GM18502 (cell line): ENCODE measurements at regions not wholly inside any gene's neighbourhood (a gene's known extent, or its start where the extent isn't known, plus 50 kb on each side); places are given as distances from the start of the nearest gene placed in this dataset.
"Not testable (repeated sequence)": the region's sequence is repeated elsewhere in the genome, so short reads cannot be mapped to it uniquely, and the experiment has no call there.

ENCODE experiments used
- ATAC-seq: cut with Tn5 transposase; IDR thresholded peaks from one replicate; pipeline ENCODE4 v1.9.1; 2021; ENCODE audit warnings: mild to moderate bottlenecking; ENCODE audit not compliant: unreplicated experiment, poor library complexity

- peak; percentile 28 for ATAC-seq
Observed at GRCh38 chr2:131584380-131584779, 56.7 kb downstream of the CCDC74A start.

- ATAC-seq, result peak; percentile 70
Observed at GRCh38 chr2:131584940-131585339, 57.3 kb downstream of the CCDC74A start.

GRCh38 chr2:131588152-131588873 lies 60.6 kb downstream of the CCDC74A start:
- peak; percentile 76 for ATAC-seq

GRCh38 chr2:131589126-131589525 lies 61.4 kb downstream of the CCDC74A start:
- ATAC-seq, result not testable (repeated sequence)

GRCh38 chr2:131590366-131590765 lies 62.7 kb downstream of the CCDC74A start:
- no peak for ATAC-seq

- no peak for ATAC-seq
Observed at GRCh38 chr2:131590896-131591295, 63.2 kb downstream of the CCDC74A start.

- not testable (repeated sequence) for ATAC-seq
Observed at GRCh38 chr2:131596561-131596960, 68.9 kb downstream of the CCDC74A start.

- ATAC-seq, result not testable (repeated sequence)
Observed at GRCh38 chr2:131602444-131602843, 74.8 kb downstream of the CCDC74A start.

- ATAC-seq, result not testable (repeated sequence)
Observed at GRCh38 chr2:131604652-131605051, 77.0 kb downstream of the CCDC74A start.

- not testable (repeated sequence) for ATAC-seq
Observed at GRCh38 chr2:131606366-131606765, 78.7 kb downstream of the CCDC74A start.

GRCh38 chr2:131607056-131607455 lies 79.4 kb downstream of the CCDC74A start:
- not testable (repeated sequence) for ATAC-seq

- ATAC-seq, result not testable (repeated sequence)
Observed at GRCh38 chr2:131614539-131614938, 86.9 kb downstream of the CCDC74A start.

- ATAC-seq, result not testable (repeated sequence)
Observed at GRCh38 chr2:131618320-131618719, 90.6 kb downstream of the CCDC74A start.

- not testable (repeated sequence) for ATAC-seq
Observed at GRCh38 chr2:131622874-131623273, 95.2 kb downstream of the CCDC74A start.

- ATAC-seq, result not testable (repeated sequence)
Observed at GRCh38 chr2:131626011-131626410, 98.3 kb downstream of the CCDC74A start.

GRCh38 chr2:131626565-131626964 lies 98.9 kb downstream of the CCDC74A start:
- ATAC-seq, result not testable (repeated sequence)

GRCh38 chr2:131627777-131628176 lies 100.1 kb downstream of the CCDC74A start:
- not testable (repeated sequence) for ATAC-seq

GRCh38 chr2:131631648-131632047 lies 104.0 kb downstream of the CCDC74A start:
- ATAC-seq, result not testable (repeated sequence)

- not testable (repeated sequence) for ATAC-seq
Observed at GRCh38 chr2:131633405-131633804, 105.7 kb downstream of the CCDC74A start.

- not testable (repeated sequence) for ATAC-seq
Observed at GRCh38 chr2:131633827-131634695, 106.4 kb downstream of the CCDC74A start.

- ATAC-seq, result no peak
Observed at GRCh38 chr2:131635611-131636010, 107.9 kb downstream of the CCDC74A start.
